Fibroblast of the aortic adventitia (primary cell): ENCODE measurements at regions not wholly inside any gene's neighbourhood (a gene's known extent, or its start where the extent isn't known, plus 50 kb on each side); places are given as distances from the start of the nearest gene placed in this dataset. TPM values are rescaled to one million over a fixed set of nuclear protein-coding genes. Genes with fewer than 3 reads are reported as not detected.

Experiments used
- small RNA-seq: library from RNA; depleted of rRNA; stranded (forward); fragments of <200 nt; gene quantifications from one replicate; pipeline ENCODE3, GENCODE V24; 2012

Small RNAs in the stretch of these regions (small RNA-seq; reads per million reads assigned to genes)
- not detected for gene RNA5SP167
- not detected for gene RNU6-1230P
